Upper lobe of left lung (tissue), 4 donors: ENCODE measurements at regions not wholly inside any gene's neighbourhood (a gene's known extent, or its start where the extent isn't known, plus 50 kb on each side); places are given as distances from the start of the nearest gene placed in this dataset.

Experiments
- CTCF ChIP-seq, 6 experiments: fragments of 450-650 bp in 4 of 6; fragments of 200-600 bp in 2 of 6; sonication (generic) in 2 of 6; IDR thresholded peaks; one replicate each; pipeline ENCODE4 v1.5.1; 2016 to 2019; ENCODE audit warnings: antibody characterized with exemption in 6 of 6
- EP300 ChIP-seq, 4 donors: sonication (generic); formaldehyde crosslinking; IDR thresholded peaks; one replicate each; pipeline ENCODE4 v1.5.1; 2017; ENCODE audit warnings: antibody characterized with exemption in 4 of 4, control low read depth in 2 of 4
- POLR2A ChIP-seq, 4 donors: fragments of 450-650 bp; IDR thresholded peaks; one replicate each; pipeline ENCODE4 v1.5.1; 2016 to 2017; ENCODE audit warnings: antibody characterized with exemption in 4 of 4, mild to moderate bottlenecking in 2 of 4
- POLR2AphosphoS5 ChIP-seq, 2 donors: sonication (generic); formaldehyde crosslinking; IDR thresholded peaks; one replicate each; pipeline ENCODE4 v1.5.1; 2017; ENCODE audit warnings: antibody characterized with exemption in 2 of 2

GRCh38 chr3:116939550-116939949 is 230.0 kb downstream of the TUSC7 start:
- TF ChIP-seq CTCF (IDR thresholded peaks at IDR 0.05) (no peak), POLR2AphosphoS5 (IDR thresholded peaks at IDR 0.05) (no peak), POLR2A (IDR thresholded peaks at IDR 0.05) (no peak), EP300 (IDR thresholded peaks at IDR 0.05) (no peak)
